ENCODE measurements at regions not wholly inside any gene's neighbourhood (a gene's known extent, or its start where the extent isn't known, plus 50 kb on each side); places are given as distances from the start of the nearest gene placed in this dataset.

DNA sequence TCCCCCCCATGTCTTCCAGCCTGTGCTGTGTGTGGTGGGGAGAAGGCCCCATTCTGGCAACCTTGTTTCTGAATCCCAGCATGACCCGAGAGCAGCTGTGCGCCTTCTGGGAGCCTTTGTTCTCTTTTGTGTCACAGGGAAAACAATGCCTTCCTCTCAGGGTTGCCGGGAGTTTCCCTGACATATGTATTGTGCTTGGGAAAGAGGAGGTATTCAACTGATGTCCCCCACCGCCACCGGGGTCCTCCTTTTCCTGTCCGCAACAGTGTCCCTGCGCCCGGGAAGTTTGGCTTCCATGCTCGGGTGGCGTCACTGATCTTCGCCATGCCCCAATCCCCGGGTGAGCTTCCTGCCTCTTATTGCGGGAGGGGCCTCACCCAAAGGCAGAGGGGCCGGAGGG is 77.5 kb upstream of the ASB18 start:
- Mint-ChIP-seq H3K36me3 (ENCODE audit: insufficient read depth, unreplicated experiment) (no peaks in the 10 kb centered on the region), H3K9me3 (ENCODE audit: low read depth, unreplicated experiment) (no peaks in the 10 kb centered on the region), H3K27ac (ENCODE audit: unreplicated experiment) (no peak overlapping the region), H3K4me1 (ENCODE audit: low read depth, unreplicated experiment) (no peaks in the 10 kb centered on the region), H3K4me3 (ENCODE audit: low read depth, unreplicated experiment) (no peak overlapping the region), H3K27me3 (ENCODE audit: unreplicated experiment) (peaks cover 22% of the 10 kb centered on the region)
- BruUV-seq (replicated peaks): no TSS peak
- intact Hi-C loops (cut with micrococcal nuclease; ENCODE audit: unreplicated experiment): loop anchor here (2.0 kb wide), 1 partner anchor 719 kb away; no protein-coding TSS in a partner anchor
- CTCF ChIA-PET: no interaction called here
- no peak for DNase-seq
- TF ChIP-seq, protein P1, sequence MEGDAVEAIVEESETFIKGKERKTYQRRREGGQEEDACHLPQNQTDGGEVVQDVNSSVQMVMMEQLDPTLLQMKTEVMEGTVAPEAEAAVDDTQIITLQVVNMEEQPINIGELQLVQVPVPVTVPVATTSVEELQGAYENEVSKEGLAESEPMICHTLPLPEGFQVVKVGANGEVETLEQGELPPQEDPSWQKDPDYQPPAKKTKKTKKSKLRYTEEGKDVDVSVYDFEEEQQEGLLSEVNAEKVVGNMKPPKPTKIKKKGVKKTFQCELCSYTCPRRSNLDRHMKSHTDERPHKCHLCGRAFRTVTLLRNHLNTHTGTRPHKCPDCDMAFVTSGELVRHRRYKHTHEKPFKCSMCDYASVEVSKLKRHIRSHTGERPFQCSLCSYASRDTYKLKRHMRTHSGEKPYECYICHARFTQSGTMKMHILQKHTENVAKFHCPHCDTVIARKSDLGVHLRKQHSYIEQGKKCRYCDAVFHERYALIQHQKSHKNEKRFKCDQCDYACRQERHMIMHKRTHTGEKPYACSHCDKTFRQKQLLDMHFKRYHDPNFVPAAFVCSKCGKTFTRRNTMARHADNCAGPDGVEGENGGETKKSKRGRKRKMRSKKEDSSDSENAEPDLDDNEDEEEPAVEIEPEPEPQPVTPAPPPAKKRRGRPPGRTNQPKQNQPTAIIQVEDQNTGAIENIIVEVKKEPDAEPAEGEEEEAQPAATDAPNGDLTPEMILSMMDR (IDR thresholded peaks at IDR 0.05; ENCODE audit: unreplicated experiment): no peak

DNA sequence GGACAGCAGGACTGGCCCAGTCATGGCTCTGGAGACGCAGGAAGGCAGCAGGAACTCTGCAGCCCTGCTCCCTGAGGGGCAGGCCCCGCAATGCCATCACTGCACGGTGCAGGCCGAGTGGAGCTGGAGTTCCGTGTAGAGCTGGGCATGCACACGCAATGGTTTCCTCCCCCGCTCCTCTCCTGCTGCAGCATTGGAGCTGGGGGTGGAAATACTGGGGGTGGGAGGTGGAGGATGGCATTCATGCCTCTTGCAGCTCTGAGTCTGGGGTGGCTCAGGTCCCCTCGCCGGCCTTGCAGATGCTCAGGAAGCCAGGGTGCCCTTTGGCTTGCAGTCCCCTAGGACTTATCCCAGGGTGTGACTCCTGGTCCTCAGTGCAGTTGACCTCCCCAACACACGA is 78.3 kb upstream of the ASB18 start:
- Mint-ChIP-seq H3K27me3 (ENCODE audit: unreplicated experiment) (peaks cover 22% of the 10 kb centered on the region), H3K9me3 (ENCODE audit: low read depth, unreplicated experiment) (no peaks in the 10 kb centered on the region), H3K36me3 (ENCODE audit: insufficient read depth, unreplicated experiment) (no peaks in the 10 kb centered on the region), H3K4me1 (ENCODE audit: low read depth, unreplicated experiment) (no peaks in the 10 kb centered on the region), H3K4me3 (ENCODE audit: low read depth, unreplicated experiment) (no peak overlapping the region), H3K27ac (ENCODE audit: unreplicated experiment) (no peak overlapping the region)
- CTCF ChIA-PET: interaction anchor here (0.8 kb wide), 1 partner anchor 720 kb away, joined by 3 read pairs; no protein-coding TSS in a partner anchor
- intact Hi-C loops (cut with micrococcal nuclease; ENCODE audit: unreplicated experiment): loop anchor here (2.0 kb wide), 1 partner anchor 718 kb away; no protein-coding TSS in a partner anchor
- no TSS peak for BruUV-seq (replicated peaks)
- no peak for DNase-seq
- TF ChIP-seq, protein P1 (IDR thresholded peaks at IDR 0.05; ENCODE audit: unreplicated experiment): no peak

DNA sequence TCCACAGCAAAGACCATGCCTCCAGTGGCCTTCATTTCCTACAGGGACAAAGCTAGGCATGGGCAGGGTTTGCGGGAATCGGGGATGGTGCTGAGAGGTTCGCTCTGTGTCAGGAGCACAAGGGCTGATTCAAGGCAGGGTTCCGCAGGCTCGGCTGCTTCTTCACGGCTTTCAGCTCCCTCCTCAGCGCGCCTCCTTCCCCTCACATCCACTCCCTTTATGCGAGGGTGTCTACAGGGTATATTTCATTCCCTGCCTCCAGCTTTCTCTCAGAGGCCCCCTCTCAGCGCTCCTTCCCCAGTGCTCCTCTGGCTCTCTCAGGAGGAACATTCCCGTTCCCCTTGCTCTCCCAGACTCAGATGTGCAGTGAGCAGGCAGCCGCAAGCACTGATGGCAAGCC is 78.7 kb upstream of the ASB18 start:
- intact Hi-C loops (cut with micrococcal nuclease; ENCODE audit: unreplicated experiment): loop anchor here (1.0 to 2.0 kb wide), 2 partner anchors 718 to 729 kb away; no protein-coding TSS in a partner anchor
- H3K9me3 Mint-ChIP-seq (ENCODE audit: low read depth, unreplicated experiment): no peaks in the 10 kb centered on the region
- no peaks in the 10 kb centered on the region for H3K36me3 Mint-ChIP-seq (ENCODE audit: insufficient read depth, unreplicated experiment)
- BruUV-seq (replicated peaks): no TSS peak
- DNase-seq: no peak
- TF ChIP-seq, protein P1 (IDR thresholded peaks at IDR 0.05; ENCODE audit: unreplicated experiment): no peak
- peaks cover 22% of the 10 kb centered on the region for H3K27me3 Mint-ChIP-seq (ENCODE audit: unreplicated experiment)
- CTCF ChIA-PET: interaction anchor here (0.8 kb wide), 1 partner anchor 720 kb away, joined by 3 read pairs; no protein-coding TSS in a partner anchor
- no peak overlapping the region for H3K4me3 Mint-ChIP-seq (ENCODE audit: low read depth, unreplicated experiment)
- no peak overlapping the region for H3K27ac Mint-ChIP-seq (ENCODE audit: unreplicated experiment)
- no peaks in the 10 kb centered on the region for H3K4me1 Mint-ChIP-seq (ENCODE audit: low read depth, unreplicated experiment)

DNA sequence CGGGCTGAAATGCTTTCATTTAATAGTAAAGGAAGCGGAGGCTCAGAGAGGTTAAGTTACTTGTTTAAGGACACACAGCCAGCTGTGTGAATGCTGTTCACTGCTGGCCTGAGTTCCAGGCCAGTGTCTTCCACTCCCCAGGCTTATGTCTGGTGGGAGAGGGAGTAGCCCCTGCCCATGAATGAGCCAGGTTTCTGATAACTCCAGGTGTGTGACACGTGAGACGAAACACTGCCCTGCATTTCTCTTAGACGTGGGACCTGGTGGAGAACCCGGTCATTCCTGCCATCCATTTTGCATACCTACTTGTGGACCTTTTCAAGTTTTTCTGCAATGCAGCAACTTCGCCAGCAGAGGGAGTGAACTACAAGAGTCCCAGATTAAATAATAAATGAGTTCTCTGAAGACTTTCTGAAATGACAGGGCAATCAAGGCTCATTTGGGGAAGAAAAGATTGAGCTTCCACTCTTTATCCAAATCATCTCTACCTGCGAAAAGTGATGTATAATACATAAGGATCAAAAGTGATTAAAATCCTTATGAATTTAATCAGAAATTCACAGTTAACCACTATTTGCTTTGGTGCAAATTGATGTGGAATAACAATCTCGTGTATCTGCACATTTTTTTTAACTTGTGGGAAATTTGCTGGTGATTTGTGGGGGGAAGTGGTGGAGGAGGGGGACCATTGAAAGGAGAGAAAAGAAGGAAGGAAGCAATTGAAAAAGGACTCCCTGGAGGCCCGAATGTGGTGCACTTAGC is 79.4 kb upstream of the ASB18 start:
- CTCF ChIA-PET: interaction anchor here (0.7 kb wide), 1 partner anchor 775 kb away, joined by 9 read pairs; no protein-coding TSS in a partner anchor
- DNase-seq: peak; percentile 50
- H3K27me3 Mint-ChIP-seq (ENCODE audit: unreplicated experiment): peaks cover 25% of the 10 kb centered on the region
- intact Hi-C loops (cut with micrococcal nuclease; ENCODE audit: unreplicated experiment): loop anchor here (1.0 to 2.0 kb wide), 2 partner anchors 717 to 729 kb away; no protein-coding TSS in a partner anchor
- no peak overlapping the region for H3K4me3 Mint-ChIP-seq (ENCODE audit: low read depth, unreplicated experiment)
- no TSS peak for BruUV-seq (replicated peaks)
- TF ChIP-seq, protein P1 (IDR thresholded peaks at IDR 0.05; ENCODE audit: unreplicated experiment): peak; percentile 50
- H3K36me3 Mint-ChIP-seq (ENCODE audit: insufficient read depth, unreplicated experiment): no peaks in the 10 kb centered on the region
- no peaks in the 10 kb centered on the region for H3K9me3 Mint-ChIP-seq (ENCODE audit: low read depth, unreplicated experiment)
- no peak overlapping the region for H3K27ac Mint-ChIP-seq (ENCODE audit: unreplicated experiment)
- no peaks in the 10 kb centered on the region for H3K4me1 Mint-ChIP-seq (ENCODE audit: low read depth, unreplicated experiment)

All from Calu3 (cell line).